Hepatocyte (in vitro differentiated cells): ENCODE measurements at regions not wholly inside any gene's neighbourhood (a gene's known extent, or its start where the extent isn't known, plus 50 kb on each side); places are given as distances from the start of the nearest gene placed in this dataset.

Source experiments
- DNase-seq: peaks from one replicate; pipeline ENCODE4 v3.0.0-alpha.2; 2016; ENCODE audit warnings: low spot score
- H2AFZ ChIP-seq: fragments of 200-600 bp; sonication (generic); 2 replicates; pipeline ENCODE4 v1.6.0; 2016; ENCODE audit warnings: antibody characterized with exemption, mild to moderate bottlenecking
- H3K27ac ChIP-seq: fragments of 200-600 bp; sonication (generic); 2 replicates; pipeline ENCODE4 v1.5.1; 2016; ENCODE audit warnings: mild to moderate bottlenecking
- H3K27me3 ChIP-seq: fragments of 200-600 bp; sonication (generic); 2 replicates; pipeline ENCODE4 v1.6.1; 2016
- H3K36me3 ChIP-seq: fragments of 200-600 bp; sonication (generic); replicated peaks from 2 replicates; pipeline ENCODE4 v1.5.1; 2016; ENCODE audit warnings: low read depth; ENCODE audit not compliant: insufficient read depth
- H3K4me1 ChIP-seq: fragments of 200-600 bp; sonication (generic); 2 replicates; pipeline ENCODE4 v1.5.1; 2016; ENCODE audit warnings: mild to moderate bottlenecking, moderate library complexity; ENCODE audit not compliant: insufficient read depth
- H3K4me2 ChIP-seq: fragments of 200-600 bp; sonication (generic); 2 replicates; pipeline ENCODE4 v1.6.0; 2016
- H3K4me3 ChIP-seq: fragments of 200-600 bp; sonication (generic); 2 replicates; pipeline ENCODE4 v1.5.1; 2016; ENCODE audit warnings: mild to moderate bottlenecking
- H3K79me2 ChIP-seq: fragments of 200-600 bp; sonication (generic); 2 replicates; pipeline ENCODE4 v1.6.0; 2017; ENCODE audit warnings: mild to moderate bottlenecking
- H3K9me2 ChIP-seq: fragments of 200-600 bp; sonication (generic); replicated peaks from 2 replicates; pipeline ENCODE4 v1.6.0; 2017; ENCODE audit warnings: mild to moderate bottlenecking; ENCODE audit not compliant: insufficient read depth
- H3K9me3 ChIP-seq: fragments of 200-600 bp; sonication (generic); 2 replicates; pipeline ENCODE4 v1.5.1; 2016; ENCODE audit warnings: low read depth, mild to moderate bottlenecking
- H4K20me1 ChIP-seq: fragments of 200-600 bp; sonication (generic); 2 replicates; pipeline ENCODE4 v1.6.0; 2016; ENCODE audit warnings: mild to moderate bottlenecking; ENCODE audit not compliant: insufficient read depth, poor library complexity, severe bottlenecking
- CTCF ChIP-seq: fragments of 200-600 bp; sonication (generic); IDR thresholded peaks from 2 replicates; pipeline ENCODE4 v1.5.1; 2016; ENCODE audit warnings: antibody characterized with exemption, mild to moderate bottlenecking; ENCODE audit not compliant: poor library complexity
- EZH2 ChIP-seq: fragments of 200-600 bp; sonication (generic); IDR thresholded peaks from 2 replicates; pipeline ENCODE4 v1.6.1; 2016; ENCODE audit warnings: antibody characterized with exemption, mild to moderate bottlenecking, borderline replicate concordance
- EZH2phosphoT487 ChIP-seq: fragments of 200-600 bp; sonication (generic); IDR thresholded peaks from one replicate; pipeline ENCODE4 v1.6.1; 2018; ENCODE audit warnings: antibody characterized with exemption, mild to moderate bottlenecking, low read depth, moderate library complexity; ENCODE audit not compliant: unreplicated experiment, severe bottlenecking
- WGBS: methylation state at CpG from one replicate; pipeline ENCODE4 v1.1.6; 2016; ENCODE audit warnings: low lambda C conversion rate; ENCODE audit errors: missing lambda C conversion rate; 5-methylcytosine and 5-hydroxymethylcytosine counted together

- Histone ChIP-seq H3K27me3 (no peaks in the 10 kb centered on the region), H3K36me3 (no peaks in the 10 kb centered on the region), H3K79me2 (no peaks in the 10 kb centered on the region)
Observed at GRCh38 chr5:123279136-123279535, 144.1 kb downstream of the CEP120 start.

GRCh38 chr5:123278284-123278683 lies 144.9 kb downstream of the CEP120 start:
- Histone ChIP-seq H3K4me2 (no peak overlapping the region), H2AFZ (no peak overlapping the region), H3K27ac (no peak overlapping the region), H4K20me1 (no peaks in the 10 kb centered on the region), H3K79me2 (no peaks in the 10 kb centered on the region), H3K36me3 (no peaks in the 10 kb centered on the region), H3K27me3 (no peaks in the 10 kb centered on the region), H3K9me2 (no peaks in the 10 kb centered on the region), H3K4me1 (peaks cover 17% of the 10 kb centered on the region), H3K9me3 (no peaks in the 10 kb centered on the region), H3K4me3 (no peak overlapping the region)
- TF ChIP-seq CTCF = no peak
- TF ChIP-seq EZH2 = no peak
- TF ChIP-seq EZH2phosphoT487 = no peak
- 93% methylated on average over 5 of the region's 5 CpGs for WGBS
- DNase-seq = no peak

More at GRCh38 chr5:123279136-123279535, 144.1 kb downstream of the CEP120 start:
- Histone ChIP-seq H2AFZ (no peak overlapping the region), H3K9me2 (no peaks in the 10 kb centered on the region), H3K9me3 (no peaks in the 10 kb centered on the region), H4K20me1 (no peaks in the 10 kb centered on the region), H3K4me3 (no peak overlapping the region), H3K4me1 (peaks cover 22% of the 10 kb centered on the region), H3K27ac (no peak overlapping the region), H3K4me2 (peak overlapping the region; percentile 22)
- no peak for TF ChIP-seq EZH2phosphoT487
- no peak for TF ChIP-seq CTCF
- TF ChIP-seq EZH2 = no peak
- DNase-seq = no peak
- WGBS = 65% methylated on average over 3 of the region's 3 CpGs

- no peaks in the 10 kb centered on the region for H4K20me1 ChIP-seq
- no peak overlapping the region for H2AFZ ChIP-seq
- H3K36me3 ChIP-seq = no peaks in the 10 kb centered on the region
- H3K27ac ChIP-seq = no peak overlapping the region
- WGBS = 34% methylated on average over 3 of the region's 3 CpGs
- no peak overlapping the region for H3K4me2 ChIP-seq
- no peak overlapping the region for H3K4me3 ChIP-seq
- H3K4me1 ChIP-seq = peaks cover 2% of the 10 kb centered on the region
- no peaks in the 10 kb centered on the region for H3K79me2 ChIP-seq
- no peaks in the 10 kb centered on the region for H3K9me3 ChIP-seq
- no peaks in the 10 kb centered on the region for H3K9me2 ChIP-seq
- peak; percentile 51 for TF ChIP-seq CTCF
- TF ChIP-seq EZH2phosphoT487 = no peak
- TF ChIP-seq EZH2 = no peak
- no peak for DNase-seq
- H3K27me3 ChIP-seq = no peaks in the 10 kb centered on the region
Observed at GRCh38 chr5:123273984-123274383, 149.2 kb downstream of the CEP120 start.

- Histone ChIP-seq H2AFZ (no peak overlapping the region), H3K79me2 (no peaks in the 10 kb centered on the region), H3K9me2 (no peaks in the 10 kb centered on the region), H3K9me3 (no peaks in the 10 kb centered on the region), H3K4me2 (no peak overlapping the region), H3K36me3 (no peaks in the 10 kb centered on the region), H4K20me1 (no peaks in the 10 kb centered on the region), H3K4me3 (no peak overlapping the region), H3K4me1 (no peaks in the 10 kb centered on the region), H3K27me3 (no peaks in the 10 kb centered on the region), H3K27ac (no peak overlapping the region)
- no peak for DNase-seq
- no peak for TF ChIP-seq CTCF
- no peak for TF ChIP-seq EZH2phosphoT487
- no peak for TF ChIP-seq EZH2
- 100% methylated on average over 2 of the region's 2 CpGs for WGBS
Observed at GRCh38 chr5:123273095-123273494, 150.1 kb downstream of the CEP120 start.
